Keratinocyte (primary cell): ENCODE measurements at regions not wholly inside any gene's neighbourhood (a gene's known extent, or its start where the extent isn't known, plus 50 kb on each side); places are given as distances from the start of the nearest gene placed in this dataset.

Experiments used
- CTCF ChIP-seq, 3 experiments: IDR thresholded peaks in 1 of 3; conservative IDR thresholded peaks in 1 of 3; optimal IDR thresholded peaks in 1 of 3; 2 replicates in 2 of 3; 3 replicates in 1 of 3; pipeline versions ENCODE3 to v1.5.1; 2011; ENCODE audit warnings: low read length in 3 of 3, mild to moderate bottlenecking in 3 of 3, moderate library complexity in 2 of 3, control low read depth in 1 of 3, inconsistent platforms in 1 of 3; ENCODE audit not compliant: insufficient read depth in 2 of 3; ENCODE audit errors: extremely low read depth in 1 of 3
- EZH2 ChIP-seq: IDR thresholded peaks from one replicate; pipeline ENCODE4 v1.6.1; 2012; ENCODE audit warnings: inconsistent platforms, mild to moderate bottlenecking, low read length, moderate library complexity

- no peak for TF ChIP-seq CTCF (optimal IDR thresholded peaks at IDR 0.05 in 1 of 3, IDR thresholded peaks at IDR 0.05 in 1 of 3, conservative IDR thresholded peaks at IDR 0.05 in 1 of 3; ENCODE audit: extremely low read depth in 1 of 3, insufficient read depth in 2 of 3, low read length in 3 of 3)
- no peak for TF ChIP-seq EZH2
These were observed 301.7 kb upstream of the IRX5 start for GRCh38 chr16:54628796-54629625.
